HCT116 (cell line): ENCODE measurements at regions not wholly inside any gene's neighbourhood (a gene's known extent, or its start where the extent isn't known, plus 50 kb on each side); places are given as distances from the start of the nearest gene placed in this dataset.

ENCODE experiments used
- ATAC-seq: fragments of 200-7000 bp; cut with Tn5 transposase; 2 replicates; pipeline ENCODE4 v1.9.1; 2020; ENCODE audit warnings: mild to moderate bottlenecking, moderate library complexity
- BruUV-seq: library from RNA; stranded (reverse); fragments of 400-500 nt; replicated peaks from 2 replicates; lab custom pipeline; 2021; lab: Mats Ljungman, UMichigan
- CTCF ChIA-PET: fragments of 300-600 bp; sonication (Branson Sonifier 250); formaldehyde crosslinking; loops from one replicate; lab custom pipeline; 2021; ENCODE audit warnings: antibody characterized with exemption; lab: Charles Lee
- POLR2A ChIA-PET: fragments of 300-600, 350-600 bp; sonication (Branson Sonifier 250); formaldehyde crosslinking; loops from one replicate; lab custom pipeline; 2021; ENCODE audit warnings: antibody characterized with exemption; lab: Charles Lee
- RAD21 ChIA-PET, 2 experiments: fragments of 300-600 bp; sonication (Branson Sonifier 250); formaldehyde crosslinking; loops; one replicate each; lab custom pipeline; 2023; ENCODE audit warnings: low total read pairs in 2 of 2; ENCODE audit not compliant: uncharacterized antibody in 2 of 2, unreplicated experiment in 2 of 2, low non-redundant PET in 1 of 2; lab: Charles Lee
- DNase-seq: peaks from one replicate; pipeline ENCODE4 v3.0.0-alpha.2; 2010; ENCODE audit warnings: low read depth, low spot score
- H2AFZ ChIP-seq: fragments of 200-600 bp; shearing (Covaris generic), sonication (generic); 2 replicates; pipeline ENCODE4 v1.6.1; 2017; ENCODE audit warnings: low read depth, mixed run types, mixed read lengths, antibody characterized with exemption, low read length; ENCODE audit not compliant: poor library complexity, severe bottlenecking
- H3K27ac ChIP-seq: 2 replicates; pipeline ENCODE4 v1.5.1; 2012; ENCODE audit warnings: low read depth, low read length
- H3K27me3 ChIP-seq: fragments of 200-600 bp; sonication (generic); 2 replicates; pipeline ENCODE4 v1.6.1; 2016; ENCODE audit warnings: mixed run types, low read length, mixed read lengths; ENCODE audit not compliant: insufficient read depth
- H3K36me3 ChIP-seq, 2 experiments: fragments of 200-500 bp in 1 of 2; fragments of 200-600 bp in 1 of 2; sonication (Bioruptor generic) in 1 of 2; sonication (generic) in 1 of 2; 2 replicates each; pipeline versions ENCODE4 v1.5.1 to v1.6.1; 2014 to 2016; ENCODE audit warnings: low read length in 2 of 2, inconsistent platforms in 1 of 2, mixed read lengths in 1 of 2, mixed run types in 1 of 2; ENCODE audit not compliant: insufficient read depth in 2 of 2, control insufficient read depth in 1 of 2
- H3K4me1 ChIP-seq, 2 experiments: fragments of 200-600 bp in 1 of 2; sonication (generic) in 1 of 2; 2 replicates each; pipeline versions ENCODE4 v1.5.1 to v1.6.1; 2012 to 2017; ENCODE audit warnings: low read length in 2 of 2, inconsistent platforms in 1 of 2, mild to moderate bottlenecking in 1 of 2, mixed read lengths in 1 of 2, mixed run types in 1 of 2, moderate library complexity in 1 of 2; ENCODE audit not compliant: insufficient read depth in 2 of 2, control insufficient read depth in 1 of 2
- H3K4me2 ChIP-seq: fragments of 200-600 bp; sonication (generic); 2 replicates; pipeline ENCODE4 v1.6.1; 2017; ENCODE audit warnings: mixed run types, low read length, mixed read lengths
- H3K4me3 ChIP-seq, 2 experiments: fragments of 200-600 bp in 1 of 2; sonication (generic) in 1 of 2; replicated peaks in 1 of 2; 2 replicates each; pipeline ENCODE4 v1.5.1; 2011 to 2016; ENCODE audit warnings: low read length in 2 of 2, control low read depth in 1 of 2, low read depth in 1 of 2, mild to moderate bottlenecking in 1 of 2, mixed read lengths in 1 of 2, mixed run types in 1 of 2
- H3K79me2 ChIP-seq: fragments of 200-600 bp; sonication (generic); 2 replicates; pipeline ENCODE4 v1.6.1; 2017; ENCODE audit warnings: mild to moderate bottlenecking, mixed run types, low read length, moderate library complexity, mixed read lengths; ENCODE audit not compliant: insufficient read depth
- H3K9ac ChIP-seq: fragments of 200-600 bp; sonication (generic); 2 replicates; pipeline ENCODE4 v1.6.1; 2016; ENCODE audit warnings: low read length, mixed read lengths
- H3K9me2 ChIP-seq: fragments of 200-600 bp; sonication (generic), shearing (Covaris generic); 2 replicates; pipeline ENCODE4 v1.6.1; 2017; ENCODE audit warnings: mixed run types, mild to moderate bottlenecking, moderate library complexity; ENCODE audit not compliant: insufficient read depth
- H3K9me3 ChIP-seq, 2 experiments: fragments of 200-500 bp in 1 of 2; fragments of 200-600 bp in 1 of 2; sonication (Bioruptor generic) in 1 of 2; sonication (generic) in 1 of 2; 2 replicates each; pipeline ENCODE4 v1.6.1; 2014 to 2017; ENCODE audit warnings: low read length in 2 of 2, mixed read lengths in 2 of 2, inconsistent platforms in 1 of 2, low read depth in 1 of 2, mild to moderate bottlenecking in 1 of 2, mixed run types in 1 of 2, moderate library complexity in 1 of 2; ENCODE audit not compliant: control insufficient read depth in 1 of 2, insufficient read depth in 1 of 2
- H4K20me1 ChIP-seq: fragments of 200-600 bp; sonication (generic), shearing (Covaris generic); 2 replicates; pipeline ENCODE4 v1.6.1; 2017; ENCODE audit warnings: mixed run types, mild to moderate bottlenecking, moderate library complexity; ENCODE audit not compliant: insufficient read depth
- CBX3 ChIP-seq: IDR thresholded peaks from 2 replicates; pipeline ENCODE4 v1.6.1; 2012; ENCODE audit warnings: low read depth
- CEBPB ChIP-seq: IDR thresholded peaks from 2 replicates; pipeline ENCODE4 v1.6.1; 2012; ENCODE audit warnings: low read depth
- EGR1 ChIP-seq: IDR thresholded peaks from 2 replicates; pipeline ENCODE4 v1.6.1; 2012; ENCODE audit warnings: low read depth
- ELF1 ChIP-seq: IDR thresholded peaks from 2 replicates; pipeline ENCODE4 v1.6.1; 2012; ENCODE audit warnings: low read depth, borderline replicate concordance
- EZH2 ChIP-seq: fragments of 200-600 bp; sonication (generic); IDR thresholded peaks from 2 replicates; pipeline ENCODE4 v1.6.1; 2017; ENCODE audit warnings: antibody characterized with exemption, mixed run types
- EZH2phosphoT487 ChIP-seq: fragments of 200-600 bp; IDR thresholded peaks from 2 replicates; pipeline ENCODE4 v1.6.1; 2018; ENCODE audit warnings: antibody characterized with exemption, borderline replicate concordance
- FOSL1 ChIP-seq: IDR thresholded peaks from 2 replicates; pipeline ENCODE4 v1.6.1; 2012; ENCODE audit warnings: low read depth
- JUND ChIP-seq: IDR thresholded peaks from 2 replicates; pipeline ENCODE4 v1.6.1; 2012
- POLR2AphosphoS5 ChIP-seq: IDR thresholded peaks from 2 replicates; pipeline ENCODE4 v1.6.1; 2011; ENCODE audit warnings: mild to moderate bottlenecking, low read depth, low read length, moderate library complexity
- RAD21 ChIP-seq: IDR thresholded peaks from 2 replicates; pipeline ENCODE4 v1.6.1; 2012; ENCODE audit warnings: low read depth, mild to moderate bottlenecking
- SIN3A ChIP-seq: IDR thresholded peaks from 2 replicates; pipeline ENCODE4 v1.6.1; 2012; ENCODE audit warnings: low read depth
- SP1 ChIP-seq: IDR thresholded peaks from 2 replicates; pipeline ENCODE4 v1.6.1; 2012; ENCODE audit warnings: low read depth
- SRF ChIP-seq: IDR thresholded peaks from 2 replicates; pipeline ENCODE4 v1.6.1; 2012; ENCODE audit warnings: low read depth
- TCF7L2 ChIP-seq: IDR thresholded peaks from 2 replicates; pipeline ENCODE4 v1.7.0; 2011; ENCODE audit warnings: borderline replicate concordance, inconsistent platforms; ENCODE audit not compliant: insufficient read depth, insufficient read length; ENCODE audit errors: extremely low read depth
- YY1 ChIP-seq: IDR thresholded peaks from 2 replicates; pipeline ENCODE4 v1.6.1; 2011; ENCODE audit warnings: low read length, low read depth, moderate library complexity, mild to moderate bottlenecking; ENCODE audit not compliant: insufficient replicate concordance; ENCODE audit errors: extremely low read depth
- intact Hi-C: fragments of 100-400 bp; cut with micrococcal nuclease; formaldehyde crosslinking; loops from 2 replicates; pipeline ENCODE4 v1.10.0; 2022
- TF ChIP-seq, protein P1 (sequence below): IDR thresholded peaks from 2 replicates; pipeline ENCODE4 v1.6.1; 2012; ENCODE audit warnings: low read depth
- TF ChIP-seq, protein P2 (sequence below): IDR thresholded peaks from 2 replicates; pipeline ENCODE4 v1.6.1; 2011; ENCODE audit warnings: mild to moderate bottlenecking, low read length, moderate library complexity; ENCODE audit not compliant: insufficient replicate concordance; ENCODE audit errors: extremely low read depth

DNA sequence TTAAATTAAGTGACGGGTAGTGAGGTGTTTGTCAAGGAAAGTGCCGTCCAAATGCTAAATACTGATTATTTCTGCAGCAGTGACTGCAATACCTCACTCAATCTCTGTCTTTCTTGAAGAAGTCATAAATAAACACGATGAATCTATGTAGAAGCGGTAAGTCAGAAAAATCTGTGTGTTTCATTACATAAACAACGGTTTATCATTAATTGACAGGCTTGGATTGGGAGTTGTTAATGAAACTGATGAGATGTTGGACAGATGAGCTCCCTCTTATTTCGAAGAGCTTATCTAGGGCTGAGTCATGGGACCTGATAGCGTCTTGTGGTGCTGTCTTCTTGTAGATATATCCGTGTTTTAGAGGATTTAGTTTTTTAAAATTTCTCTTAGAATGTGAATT, 92.2 kb upstream of the SAMD11 start (continued):
- no peak for TF ChIP-seq CEBPB
- no peak for TF ChIP-seq CBX3
- TF ChIP-seq SRF: no peak
- no peak for TF ChIP-seq EZH2

DNA sequence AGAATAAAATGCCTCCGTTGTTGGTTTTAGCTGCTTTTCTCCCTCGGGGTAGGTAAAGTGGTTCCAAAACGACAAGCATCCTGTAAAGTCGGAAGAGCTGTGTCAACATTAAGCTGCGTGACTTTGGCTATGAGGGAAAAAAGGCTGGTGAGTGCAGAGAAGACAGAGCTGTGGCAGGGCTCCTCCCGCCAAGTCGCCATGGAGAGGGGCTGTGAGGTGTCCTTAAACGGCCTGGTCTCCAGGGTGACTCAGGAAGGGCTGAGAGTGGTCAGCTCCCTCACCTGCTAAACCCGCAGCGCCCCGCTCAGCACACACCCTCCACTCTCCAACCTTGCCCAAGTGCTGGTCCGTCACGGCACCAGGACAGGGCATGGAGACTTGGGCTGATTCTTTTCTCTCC, 91.6 kb upstream of the SAMD11 start:
- H3K4me1 ChIP-seq: no peaks in the 10 kb centered on the region
- no peaks in the 10 kb centered on the region for H4K20me1 ChIP-seq
- no peaks in the 10 kb centered on the region for H3K36me3 ChIP-seq
- no peak overlapping the region for H3K4me2 ChIP-seq
- no peaks in the 10 kb centered on the region for H3K79me2 ChIP-seq
- H3K9me2 ChIP-seq: no peaks in the 10 kb centered on the region
- no peak overlapping the region for H2AFZ ChIP-seq
- ATAC-seq (no peak), DNase-seq (no peak)
- no peak overlapping the region for H3K4me3 ChIP-seq
- H3K27me3 ChIP-seq: no peaks in the 10 kb centered on the region
- CTCF ChIA-PET: no interaction called here
- no peak overlapping the region for H3K27ac ChIP-seq
- H3K9ac ChIP-seq: no peak overlapping the region
- intact Hi-C loops: no loop called here
- no TSS peak for BruUV-seq
- no peaks in the 10 kb centered on the region for H3K9me3 ChIP-seq
- TF ChIP-seq EZH2 (no peak), FOSL1 (no peak), TCF7L2 (no peak), SRF (no peak), ELF1 (no peak), CEBPB (no peak), CBX3 (no peak), SIN3A (no peak), YY1 (no peak), SP1 (no peak), JUND (no peak), EZH2phosphoT487 (no peak), EGR1 (no peak), RAD21 (no peak), POLR2AphosphoS5 (no peak)
- TF ChIP-seq, protein P1, sequence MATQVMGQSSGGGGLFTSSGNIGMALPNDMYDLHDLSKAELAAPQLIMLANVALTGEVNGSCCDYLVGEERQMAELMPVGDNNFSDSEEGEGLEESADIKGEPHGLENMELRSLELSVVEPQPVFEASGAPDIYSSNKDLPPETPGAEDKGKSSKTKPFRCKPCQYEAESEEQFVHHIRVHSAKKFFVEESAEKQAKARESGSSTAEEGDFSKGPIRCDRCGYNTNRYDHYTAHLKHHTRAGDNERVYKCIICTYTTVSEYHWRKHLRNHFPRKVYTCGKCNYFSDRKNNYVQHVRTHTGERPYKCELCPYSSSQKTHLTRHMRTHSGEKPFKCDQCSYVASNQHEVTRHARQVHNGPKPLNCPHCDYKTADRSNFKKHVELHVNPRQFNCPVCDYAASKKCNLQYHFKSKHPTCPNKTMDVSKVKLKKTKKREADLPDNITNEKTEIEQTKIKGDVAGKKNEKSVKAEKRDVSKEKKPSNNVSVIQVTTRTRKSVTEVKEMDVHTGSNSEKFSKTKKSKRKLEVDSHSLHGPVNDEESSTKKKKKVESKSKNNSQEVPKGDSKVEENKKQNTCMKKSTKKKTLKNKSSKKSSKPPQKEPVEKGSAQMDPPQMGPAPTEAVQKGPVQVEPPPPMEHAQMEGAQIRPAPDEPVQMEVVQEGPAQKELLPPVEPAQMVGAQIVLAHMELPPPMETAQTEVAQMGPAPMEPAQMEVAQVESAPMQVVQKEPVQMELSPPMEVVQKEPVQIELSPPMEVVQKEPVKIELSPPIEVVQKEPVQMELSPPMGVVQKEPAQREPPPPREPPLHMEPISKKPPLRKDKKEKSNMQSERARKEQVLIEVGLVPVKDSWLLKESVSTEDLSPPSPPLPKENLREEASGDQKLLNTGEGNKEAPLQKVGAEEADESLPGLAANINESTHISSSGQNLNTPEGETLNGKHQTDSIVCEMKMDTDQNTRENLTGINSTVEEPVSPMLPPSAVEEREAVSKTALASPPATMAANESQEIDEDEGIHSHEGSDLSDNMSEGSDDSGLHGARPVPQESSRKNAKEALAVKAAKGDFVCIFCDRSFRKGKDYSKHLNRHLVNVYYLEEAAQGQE: no peak
- TF ChIP-seq, protein P2, sequence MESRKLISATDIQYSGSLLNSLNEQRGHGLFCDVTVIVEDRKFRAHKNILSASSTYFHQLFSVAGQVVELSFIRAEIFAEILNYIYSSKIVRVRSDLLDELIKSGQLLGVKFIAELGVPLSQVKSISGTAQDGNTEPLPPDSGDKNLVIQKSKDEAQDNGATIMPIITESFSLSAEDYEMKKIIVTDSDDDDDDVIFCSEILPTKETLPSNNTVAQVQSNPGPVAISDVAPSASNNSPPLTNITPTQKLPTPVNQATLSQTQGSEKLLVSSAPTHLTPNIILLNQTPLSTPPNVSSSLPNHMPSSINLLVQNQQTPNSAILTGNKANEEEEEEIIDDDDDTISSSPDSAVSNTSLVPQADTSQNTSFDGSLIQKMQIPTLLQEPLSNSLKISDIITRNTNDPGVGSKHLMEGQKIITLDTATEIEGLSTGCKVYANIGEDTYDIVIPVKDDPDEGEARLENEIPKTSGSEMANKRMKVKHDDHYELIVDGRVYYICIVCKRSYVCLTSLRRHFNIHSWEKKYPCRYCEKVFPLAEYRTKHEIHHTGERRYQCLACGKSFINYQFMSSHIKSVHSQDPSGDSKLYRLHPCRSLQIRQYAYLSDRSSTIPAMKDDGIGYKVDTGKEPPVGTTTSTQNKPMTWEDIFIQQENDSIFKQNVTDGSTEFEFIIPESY: no peak
- TF ChIP-seq, all 23 proteins: peak for 0
- RAD21 ChIA-PET: no interaction called here
- POLR2A ChIA-PET: no interaction called here
